ENCODE measurements at regions not wholly inside any gene's neighbourhood (a gene's known extent, or its start where the extent isn't known, plus 50 kb on each side); places are given as distances from the start of the nearest gene placed in this dataset.

DNA sequence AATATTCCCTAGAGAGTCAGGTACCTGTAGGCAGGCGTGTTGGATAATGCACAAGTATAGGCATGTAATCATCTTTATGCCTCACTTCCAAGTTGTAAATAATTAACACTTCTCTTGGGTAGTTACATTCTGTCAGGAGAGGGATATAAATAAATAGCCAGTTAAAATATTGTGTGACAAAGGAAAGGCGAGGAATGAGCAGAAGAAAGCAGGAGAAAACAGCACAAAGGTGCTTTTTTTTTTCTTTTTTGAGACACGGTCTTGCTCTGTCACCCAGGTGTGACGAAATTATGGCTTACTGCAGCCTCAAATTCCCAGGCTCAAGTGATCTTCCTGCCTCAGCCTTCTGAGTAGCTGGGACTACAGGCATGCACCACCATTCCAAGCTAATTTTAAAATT, 99.2 kb upstream of the LYZL2 start (continued):
- TF ChIP-seq CTBP2 (IDR thresholded peaks at IDR 0.05; ENCODE audit: borderline replicate concordance, insufficient read depth, insufficient read length, low read length), result no peak
- no peak for TF ChIP-seq JUN (IDR thresholded peaks at IDR 0.05; ENCODE audit: low read depth, low read length)
- TF ChIP-seq SRF (IDR thresholded peaks at IDR 0.05; ENCODE audit: low read depth, low read length), result no peak
- no peak for TF ChIP-seq BACH1 (IDR thresholded peaks at IDR 0.05; ENCODE audit: low read length)
- TF ChIP-seq KDM4A (IDR thresholded peaks at IDR 0.05; ENCODE audit: low read depth, low read length, severe bottlenecking), result no peak
- TF ChIP-seq SIRT6 (IDR thresholded peaks at IDR 0.05; ENCODE audit: low read length), result no peak
- TF ChIP-seq GTF2F1 (IDR thresholded peaks at IDR 0.05; ENCODE audit: borderline replicate concordance, low read depth, low read length), result no peak
- TF ChIP-seq ZNF274 (IDR thresholded peaks at IDR 0.05; ENCODE audit: borderline replicate concordance, extremely low read depth, low read length), result no peak
- no peak for TF ChIP-seq EP300 (IDR thresholded peaks at IDR 0.05; ENCODE audit: borderline replicate concordance in 1 of 2, low read depth in 2 of 2, low read length in 2 of 2)
- TF ChIP-seq HDAC2 (IDR thresholded peaks at IDR 0.05; ENCODE audit: borderline replicate concordance in 1 of 2, low read depth in 2 of 2, low read length in 2 of 2), result no peak

All from H1 (cell line).